Esophagus (tissue), 2 donors: ENCODE measurements at regions not wholly inside any gene's neighbourhood (a gene's known extent, or its start where the extent isn't known, plus 50 kb on each side); places are given as distances from the start of the nearest gene placed in this dataset.

Experiments
- H3K27ac ChIP-seq, 2 donors: one replicate each; pipeline ENCODE4 v1.5.1; 2013; ENCODE audit warnings: low read depth in 2 of 2, mild to moderate bottlenecking in 2 of 2, inconsistent platforms in 1 of 2, low read length in 1 of 2, moderate library complexity in 1 of 2
- H3K27me3 ChIP-seq, 2 donors: one replicate each; pipeline ENCODE4 v1.6.1; 2013; ENCODE audit warnings: low read length in 2 of 2, control low read depth in 1 of 2, mild to moderate bottlenecking in 1 of 2; ENCODE audit not compliant: insufficient read depth in 2 of 2, control insufficient read depth in 1 of 2
- H3K36me3 ChIP-seq, 2 donors: one replicate each; pipeline ENCODE4 v1.6.1; 2013; ENCODE audit warnings: low read length in 1 of 2; ENCODE audit not compliant: control insufficient read depth in 2 of 2, insufficient read depth in 2 of 2
- H3K4me1 ChIP-seq, 2 donors: one replicate each; pipeline ENCODE4 v1.6.1; 2013; ENCODE audit warnings: low read length in 1 of 2; ENCODE audit not compliant: control insufficient read depth in 2 of 2, insufficient read depth in 2 of 2
- H3K4me3 ChIP-seq, 2 donors: one replicate each; pipeline ENCODE4 v1.5.1; 2013; ENCODE audit warnings: low read length in 2 of 2, mild to moderate bottlenecking in 2 of 2, low read depth in 1 of 2, moderate library complexity in 1 of 2
- H3K9me3 ChIP-seq, 2 donors: one replicate each; pipeline ENCODE4 v1.6.1; 2013; ENCODE audit warnings: mild to moderate bottlenecking in 2 of 2, low read depth in 1 of 2, low read length in 1 of 2, moderate library complexity in 1 of 2; ENCODE audit not compliant: control insufficient read depth in 2 of 2, insufficient read depth in 1 of 2
- WGBS, 2 donors: extraction: QIAGEN DNeasy Blood & Tissue Kit; methylation state at CpG; one replicate each; pipeline ENCODE4 v1.1.7; 2013; 5-methylcytosine and 5-hydroxymethylcytosine counted together
- donor health status: healthy with polysubstance abuse.
- donor health status: Bipolar disorder and iron deficiency.

DNA sequence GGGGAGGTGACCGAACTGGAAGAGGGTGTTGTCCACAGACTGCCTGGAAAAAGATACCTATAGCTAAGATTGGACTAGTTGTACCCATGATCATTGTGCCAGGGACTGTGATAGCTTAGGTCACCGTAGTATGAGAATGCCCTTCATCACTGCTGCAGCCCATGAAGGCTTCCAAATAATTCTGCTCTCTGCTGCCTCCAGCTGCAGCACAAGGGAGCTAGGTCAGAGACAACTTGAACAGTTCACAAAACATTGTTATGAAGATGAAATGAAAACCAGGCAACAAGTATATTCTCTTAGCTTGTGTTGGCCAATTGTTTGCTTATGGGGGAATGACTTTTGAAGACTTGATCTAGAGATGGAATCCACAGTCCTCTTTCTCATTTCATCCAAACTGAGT lies 246.7 kb downstream of the MRPL39 start:
- H3K9me3 ChIP-seq = no peaks in the 10 kb centered on the region
- H3K4me3 ChIP-seq = no peak overlapping the region
- no peaks in the 10 kb centered on the region for H3K4me1 ChIP-seq
- no peak overlapping the region for H3K27ac ChIP-seq
- 75 to 88% methylated on average over 2 of the region's 2 CpGs for WGBS, 2 donors
- H3K36me3 ChIP-seq = no peaks in the 10 kb centered on the region
- no peaks in the 10 kb centered on the region for H3K27me3 ChIP-seq

DNA sequence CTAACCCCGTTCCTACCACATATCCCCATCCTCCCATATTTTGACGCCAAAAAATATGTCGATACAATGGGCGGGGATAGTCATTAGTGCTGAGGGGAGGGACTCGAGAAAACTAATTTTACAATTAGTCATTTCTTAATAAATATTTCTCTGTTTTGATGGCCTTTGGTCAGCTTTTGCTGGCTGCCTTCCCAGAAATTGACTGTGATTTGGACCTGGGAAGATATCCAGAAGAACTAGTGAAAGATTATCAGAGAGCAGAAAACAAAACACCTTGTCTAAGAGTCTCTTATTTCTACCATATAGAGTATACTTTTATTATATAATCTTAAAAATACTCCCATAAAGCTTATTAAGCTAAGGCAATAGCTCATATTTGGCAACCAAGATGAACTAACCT lies 247.6 kb downstream of the MRPL39 start:
- Histone ChIP-seq H3K36me3 (no peaks in the 10 kb centered on the region), H3K9me3 (no peaks in the 10 kb centered on the region), H3K4me1 (no peaks in the 10 kb centered on the region), H3K27ac (no peak overlapping the region), H3K4me3 (no peak overlapping the region), H3K27me3 (no peaks in the 10 kb centered on the region)
- WGBS, 2 donors = 84 to 88% methylated on average over 5 of the region's 5 CpGs

DNA sequence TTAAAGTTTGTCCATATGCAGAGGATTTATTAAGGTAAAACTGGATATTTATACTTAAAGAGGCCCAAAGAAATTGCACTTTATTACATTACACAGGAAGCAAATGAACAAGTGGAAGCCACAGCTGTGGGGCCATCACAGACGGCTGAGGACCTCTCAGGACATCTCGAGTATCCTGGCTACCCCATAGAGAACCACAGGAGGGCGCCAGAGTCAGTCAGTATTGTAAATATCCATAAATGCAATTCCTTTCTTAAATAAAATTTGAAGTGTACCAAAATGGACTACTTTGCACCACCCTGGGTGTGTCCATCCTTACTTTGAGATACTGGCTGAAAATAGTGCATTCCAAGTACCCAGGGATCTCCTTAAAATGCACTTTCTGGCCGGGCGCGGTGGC lies 257.2 kb downstream of the MRPL39 start:
- Histone ChIP-seq H3K27ac (no peak overlapping the region), H3K4me3 (no peak overlapping the region), H3K36me3 (no peaks in the 10 kb centered on the region), H3K4me1 (no peaks in the 10 kb centered on the region), H3K27me3 (no peaks in the 10 kb centered on the region), H3K9me3 (no peaks in the 10 kb centered on the region)
- 70 to 73% methylated on average over 6 of the region's 6 CpGs for WGBS, 2 donors

DNA sequence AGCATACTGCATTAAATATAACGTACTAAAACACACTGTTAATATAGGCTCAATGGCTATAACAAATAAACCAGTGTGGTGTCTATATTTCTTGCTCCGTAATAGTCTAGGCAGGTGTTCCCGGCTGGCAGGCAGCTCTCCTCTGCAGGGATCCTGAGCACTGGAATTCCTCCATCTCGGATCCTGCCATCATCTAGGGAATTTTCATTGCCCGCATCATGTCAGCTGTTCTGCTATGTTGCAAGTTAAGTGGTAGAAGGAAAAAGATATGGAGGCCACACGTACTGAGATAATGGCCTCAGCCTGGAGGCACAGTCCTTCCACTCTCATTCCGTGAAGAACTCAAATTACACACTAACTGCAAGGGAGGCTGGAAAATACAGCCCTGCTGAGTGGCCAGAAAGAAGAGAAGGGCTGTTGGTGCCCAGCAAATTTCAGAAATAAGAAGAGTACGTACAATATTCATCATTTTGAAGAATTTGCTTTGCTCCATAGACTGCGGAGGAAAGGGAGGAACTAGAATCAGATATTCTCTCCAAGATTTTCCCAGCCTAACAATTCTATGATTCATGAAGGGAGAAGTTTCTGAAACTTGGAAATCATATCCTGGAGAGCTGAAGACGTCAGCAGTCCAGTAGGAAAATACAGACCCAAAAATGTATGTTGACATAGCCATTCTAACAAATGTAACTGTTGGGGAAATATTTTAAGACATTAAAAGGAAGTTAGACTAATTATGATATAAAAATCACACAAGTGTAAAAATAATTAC lies 263.3 kb downstream of the MRPL39 start:
- Histone ChIP-seq H3K9me3 (no peaks in the 10 kb centered on the region), H3K36me3 (no peaks in the 10 kb centered on the region), H3K4me3 (no peak overlapping the region), H3K4me1 (no peaks in the 10 kb centered on the region), H3K27me3 (no peaks in the 10 kb centered on the region), H3K27ac (no peak overlapping the region)
- 74 to 78% methylated on average over 10 of the region's 10 CpGs for WGBS, 2 donors

DNA sequence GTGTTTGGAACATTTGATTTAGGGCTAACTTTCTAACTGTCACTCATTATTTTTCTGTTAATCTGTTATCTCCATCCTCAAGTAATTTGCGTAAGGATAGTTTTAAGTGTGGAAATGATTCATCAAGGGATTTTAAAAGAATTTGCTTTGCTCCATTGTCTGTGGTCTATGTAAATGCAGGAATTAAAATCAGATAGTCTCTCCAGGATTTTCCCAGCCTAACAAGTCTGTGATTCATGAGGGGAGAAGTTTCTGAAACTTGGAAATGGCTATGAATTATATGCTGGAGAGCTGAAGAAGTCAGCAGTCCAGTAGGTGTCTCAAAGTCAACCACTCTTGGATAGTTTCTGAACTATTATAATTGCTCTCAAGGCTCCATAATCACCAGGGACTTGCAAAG lies 264.5 kb downstream of the MRPL39 start:
- H3K27me3 ChIP-seq = no peaks in the 10 kb centered on the region
- no peak overlapping the region for H3K4me3 ChIP-seq
- H3K36me3 ChIP-seq = no peaks in the 10 kb centered on the region
- no peaks in the 10 kb centered on the region for H3K9me3 ChIP-seq
- H3K4me1 ChIP-seq = no peaks in the 10 kb centered on the region
- WGBS, 2 donors = 79 to 80% methylated on average over 1 of the region's 1 CpG
- H3K27ac ChIP-seq = no peak overlapping the region

DNA sequence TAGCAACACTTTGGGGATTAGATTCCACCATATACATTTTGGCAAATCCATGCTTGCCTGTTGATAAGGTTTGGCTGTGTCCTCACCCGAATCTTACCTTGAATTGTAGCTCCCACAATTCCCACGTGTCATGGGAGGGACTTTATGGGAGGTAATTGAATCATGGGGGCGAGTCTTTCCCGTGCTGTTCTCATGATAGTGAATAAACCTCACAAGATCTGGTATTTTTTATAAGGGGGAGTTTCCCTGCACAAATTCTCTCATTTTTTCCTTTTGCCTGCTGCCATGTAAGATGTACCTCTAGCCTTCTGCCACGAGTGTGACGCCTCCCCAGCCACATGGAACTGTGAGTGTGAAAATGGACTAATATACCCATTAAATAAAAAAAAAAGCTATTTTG lies 265.3 kb downstream of the MRPL39 start:
- Histone ChIP-seq H3K27ac (no peak overlapping the region), H3K4me1 (no peaks in the 10 kb centered on the region), H3K36me3 (no peaks in the 10 kb centered on the region), H3K9me3 (no peaks in the 10 kb centered on the region), H3K27me3 (no peaks in the 10 kb centered on the region), H3K4me3 (no peak overlapping the region)
- 77 to 84% methylated on average over 6 of the region's 6 CpGs for WGBS, 2 donors

DNA sequence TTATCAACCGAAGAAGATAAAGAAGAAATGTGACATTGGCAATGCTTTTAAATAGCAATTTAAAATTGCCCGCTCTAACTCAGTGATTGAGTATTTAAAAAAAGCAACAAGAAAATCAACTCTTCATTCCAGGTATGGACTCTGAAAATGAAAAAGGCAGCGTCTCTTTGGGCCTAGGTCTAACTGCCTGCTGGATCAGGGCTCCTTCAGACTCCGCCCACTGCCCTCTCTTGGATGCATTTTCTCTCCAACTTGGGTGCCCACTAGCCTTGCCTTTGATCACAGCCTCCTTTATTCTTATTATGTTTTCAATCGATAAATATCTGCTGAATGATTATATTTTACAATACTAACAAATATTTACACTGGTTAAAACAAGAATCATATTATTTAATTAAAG lies 268.9 kb downstream of the MRPL39 start:
- no peaks in the 10 kb centered on the region for H3K27me3 ChIP-seq
- no peaks in the 10 kb centered on the region for H3K9me3 ChIP-seq
- H3K27ac ChIP-seq = no peak overlapping the region
- no peaks in the 10 kb centered on the region for H3K4me1 ChIP-seq
- no peaks in the 10 kb centered on the region for H3K36me3 ChIP-seq
- no peak overlapping the region for H3K4me3 ChIP-seq
- WGBS, 2 donors = 81 to 85% methylated on average over 5 of the region's 5 CpGs

DNA sequence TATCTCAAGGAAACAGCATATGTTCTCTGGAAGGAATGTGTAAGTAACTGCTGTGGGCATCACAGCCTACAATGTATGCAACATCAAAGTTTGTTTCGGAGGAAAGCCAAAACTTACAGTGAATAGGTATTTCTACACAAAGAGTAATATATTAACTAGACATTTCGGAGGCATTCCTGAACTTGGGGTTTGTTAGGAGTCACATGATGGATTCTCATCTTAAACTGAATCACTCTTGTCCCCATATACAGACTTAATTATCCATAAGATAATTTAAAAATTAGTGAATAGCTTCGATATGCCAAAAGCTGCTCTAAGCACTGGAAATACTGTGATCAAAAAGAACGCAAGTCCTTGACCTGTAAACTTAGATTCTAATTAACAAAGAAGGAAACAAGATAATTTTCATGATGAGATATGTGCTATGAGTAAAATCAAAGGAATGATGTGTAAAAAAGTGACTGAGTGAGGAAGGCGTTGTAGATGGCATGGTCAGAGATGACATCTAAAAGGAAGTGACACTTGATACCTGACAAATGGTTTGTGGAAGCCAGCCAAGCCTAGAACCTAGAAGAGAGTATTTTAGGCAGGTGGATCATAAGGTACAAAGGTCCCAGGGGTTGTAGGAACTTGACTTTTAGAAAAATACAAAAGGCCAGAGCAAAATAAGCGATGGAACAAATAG lies 273.1 kb downstream of the MRPL39 start:
- H3K4me1 ChIP-seq = no peaks in the 10 kb centered on the region
- H3K36me3 ChIP-seq = no peaks in the 10 kb centered on the region
- H3K27me3 ChIP-seq = no peaks in the 10 kb centered on the region
- 86 to 88% methylated on average over 6 of the region's 6 CpGs for WGBS, 2 donors
- H3K27ac ChIP-seq = no peak overlapping the region
- H3K9me3 ChIP-seq = no peaks in the 10 kb centered on the region
- no peak overlapping the region for H3K4me3 ChIP-seq

DNA sequence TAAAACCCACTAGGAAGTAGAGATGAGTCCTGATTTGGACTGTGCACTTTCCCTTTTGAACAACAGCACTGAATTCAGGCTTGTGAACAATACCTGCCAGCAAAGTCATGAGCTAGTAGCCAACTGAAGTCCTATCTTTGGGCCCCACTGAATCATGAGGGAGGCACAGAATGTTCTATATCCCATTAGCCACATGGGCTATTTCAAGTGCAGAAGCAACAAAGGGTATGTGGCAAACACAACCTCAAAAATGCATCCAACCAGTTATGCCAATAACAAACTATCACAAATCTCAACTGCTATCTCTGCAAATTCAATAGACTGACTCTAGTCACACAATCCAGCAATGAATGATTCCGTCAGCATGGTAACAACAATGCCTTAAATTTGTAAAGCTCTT lies 276.0 kb downstream of the MRPL39 start:
- WGBS, 2 donors = 95% methylated on average over 1 of the region's 1 CpG

DNA sequence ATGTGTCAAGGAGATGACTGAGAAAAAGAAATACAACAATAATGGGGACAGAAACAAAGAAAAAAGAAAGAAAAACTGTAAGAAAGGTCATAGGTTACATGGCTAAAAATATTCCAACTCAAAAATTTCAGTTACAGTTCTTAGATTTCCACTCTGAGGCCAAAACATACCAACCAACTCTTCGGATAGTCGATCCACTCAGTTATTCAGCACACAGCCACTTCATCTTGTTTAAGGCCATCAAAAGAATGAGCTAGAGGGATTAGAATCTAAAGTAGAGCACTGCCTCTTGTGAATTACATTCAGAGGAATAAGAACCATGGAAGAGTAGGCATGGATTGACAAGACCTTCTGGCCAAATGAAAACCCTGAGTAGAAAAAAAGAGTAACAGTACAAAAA lies 277.0 kb downstream of the MRPL39 start:
- Histone ChIP-seq H3K27me3 (no peaks in the 10 kb centered on the region), H3K9me3 (no peaks in the 10 kb centered on the region), H3K4me1 (no peaks in the 10 kb centered on the region), H3K4me3 (no peak overlapping the region), H3K27ac (no peak overlapping the region), H3K36me3 (no peaks in the 10 kb centered on the region)
- 79 to 87% methylated on average over 2 of the region's 2 CpGs for WGBS, 2 donors

More for the DNA sequence above, 276.0 kb downstream of the MRPL39 start:
- H3K4me3 ChIP-seq = no peak overlapping the region
- H3K27ac ChIP-seq = no peak overlapping the region
- H3K4me1 ChIP-seq = no peaks in the 10 kb centered on the region
- H3K36me3 ChIP-seq = no peaks in the 10 kb centered on the region
- H3K9me3 ChIP-seq = no peaks in the 10 kb centered on the region
- no peaks in the 10 kb centered on the region for H3K27me3 ChIP-seq
